Left cardiac atrium (tissue), 4 donors: ENCODE measurements at regions not wholly inside any gene's neighbourhood (a gene's known extent, or its start where the extent isn't known, plus 50 kb on each side); places are given as distances from the start of the nearest gene placed in this dataset.
"Not testable (repeated sequence)": the region's sequence is repeated elsewhere in the genome, so short reads cannot be mapped to it uniquely, and the experiment has no call there.

Source experiments
- ATAC-seq, 2 donors: fragments of 200-7000 bp; cut with Tn5 transposase; one replicate each; pipeline ENCODE4 v1.9.1; 2020; ENCODE audit warnings: mild to moderate bottlenecking in 2 of 2, moderate library complexity in 2 of 2
- DNase-seq: peaks from one replicate; pipeline ENCODE4 v3.0.0-alpha.2; 2020
- intact Hi-C, 2 donors: fragments of 100-400 bp; cut with DNase I; formaldehyde crosslinking; loops; one replicate each; pipeline versions ENCODE4 v1.14.1 to v1.15.1; 2022 to 2023
- donor health status: DM: no; HTN: yes; CAD: no.
- donor health status: DM: no; HTN: yes; CAD: no; lungs with severe emphysema.
- donor health status: DM: yes; HTN: yes; CAD: no.
- donor health status: Dilated cardiomyopathy.

GRCh38 chr14:36420149-36420687 lies 99.8 kb upstream of the MBIP start:
- no peak for ATAC-seq
- intact Hi-C loops: no loop called here
- DNase-seq: no peak

DNA sequence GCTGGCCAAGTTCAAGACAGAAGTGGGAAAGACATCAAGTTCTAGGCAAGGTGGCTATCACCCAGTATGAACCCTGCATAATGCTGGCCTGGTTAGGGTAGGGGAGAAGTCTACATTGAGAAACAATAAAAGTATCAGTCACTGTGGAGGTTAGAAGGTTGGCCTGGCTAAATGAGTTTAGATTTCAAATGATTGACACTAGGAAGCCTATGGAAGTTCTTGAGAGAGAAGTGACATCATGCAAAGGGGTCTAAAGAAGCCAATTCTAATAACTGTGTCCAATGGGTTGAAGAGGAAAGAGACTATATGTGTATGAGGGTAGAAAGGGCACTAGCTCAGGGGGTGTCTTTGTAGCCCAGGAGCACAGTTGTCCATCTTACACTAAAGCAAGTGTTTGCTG lies 98.5 kb upstream of the MBIP start:
- no peak for ATAC-seq
- DNase-seq: no peak
- intact Hi-C loops: no loop called here

DNA sequence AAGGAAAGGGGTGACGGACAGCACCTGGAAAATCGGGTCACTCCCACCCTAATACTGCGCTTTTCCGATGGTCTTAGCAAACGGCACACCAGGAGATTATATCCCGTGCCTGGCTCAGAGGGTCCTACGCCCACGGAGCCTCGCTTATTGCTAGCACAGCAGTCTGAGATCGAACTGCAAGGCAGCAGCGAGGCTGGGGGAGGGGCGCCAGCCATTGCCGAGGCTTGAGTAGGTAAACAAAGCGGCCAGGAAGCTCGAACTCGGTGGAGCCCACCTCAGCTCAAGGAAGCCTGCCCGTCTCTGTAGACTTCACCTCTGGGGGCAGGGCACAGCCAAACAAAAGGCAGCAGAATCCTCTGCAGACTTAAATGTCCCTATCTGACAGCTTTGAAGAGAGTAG lies 91.5 kb upstream of the MBIP start:
- intact Hi-C loops, DNase-seq, ATAC-seq: not testable (repeated sequence)

- ATAC-seq (no peak), DNase-seq (no peak)
- intact Hi-C loops: no loop called here
Observed at GRCh38 chr14:36408388-36408787, 88.0 kb upstream of the MBIP start.

DNA sequence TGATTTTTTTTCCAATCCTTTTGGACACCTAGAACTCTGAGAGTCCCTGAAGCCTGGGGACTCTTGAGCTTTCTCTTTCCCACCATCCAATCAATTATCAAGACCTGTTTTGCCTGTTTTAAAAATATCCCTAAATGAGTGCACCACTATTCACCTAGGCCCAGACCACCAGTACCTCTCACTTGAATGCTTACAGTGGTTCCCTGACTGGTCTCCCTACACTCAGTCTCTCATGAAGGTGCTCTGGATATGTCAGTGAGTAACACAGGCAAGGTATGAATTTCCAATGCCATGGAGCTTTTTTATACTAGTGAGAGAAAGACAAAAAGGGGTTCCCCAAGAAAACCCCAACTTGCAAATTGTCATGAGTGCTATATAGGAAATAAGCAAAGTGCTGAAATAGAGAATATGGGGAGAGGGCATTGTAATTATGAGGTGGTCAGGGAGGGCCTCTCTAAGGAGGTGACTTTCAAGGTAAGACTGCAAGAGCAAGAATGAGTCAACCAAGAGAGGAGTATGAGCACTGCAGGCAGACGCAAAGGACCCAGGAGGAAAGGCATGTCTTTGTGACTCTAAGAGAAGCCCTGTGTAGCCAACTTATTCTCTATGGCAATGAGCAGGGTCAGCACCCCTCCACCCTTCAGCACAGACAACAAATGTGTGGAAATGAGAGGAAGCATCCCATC lies 85.3 kb upstream of the MBIP start:
- DNase-seq (no peak), ATAC-seq (no peak)
- intact Hi-C loops: no loop called here

DNA sequence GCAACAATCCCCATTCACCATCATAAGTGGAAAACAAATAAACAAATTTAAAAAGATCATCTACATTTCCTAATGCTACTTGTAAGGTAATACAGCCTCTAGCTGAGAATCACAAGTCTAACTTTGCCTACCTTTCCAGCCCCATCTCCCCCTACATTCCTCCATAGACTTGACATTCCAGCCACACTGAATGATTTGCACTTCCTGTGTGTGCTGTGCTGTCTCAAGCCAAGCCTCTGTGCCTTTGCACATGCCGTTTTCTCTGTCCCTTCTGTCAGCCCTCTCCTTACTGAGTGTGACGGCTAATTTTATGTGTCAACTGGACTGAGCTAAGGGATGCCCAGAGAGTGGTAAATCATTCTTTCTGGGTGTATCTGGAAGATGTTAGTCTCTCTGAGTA lies 82.4 kb upstream of the MBIP start:
- no peak for DNase-seq
- intact Hi-C loops: no loop called here
- ATAC-seq: no peak

DNA sequence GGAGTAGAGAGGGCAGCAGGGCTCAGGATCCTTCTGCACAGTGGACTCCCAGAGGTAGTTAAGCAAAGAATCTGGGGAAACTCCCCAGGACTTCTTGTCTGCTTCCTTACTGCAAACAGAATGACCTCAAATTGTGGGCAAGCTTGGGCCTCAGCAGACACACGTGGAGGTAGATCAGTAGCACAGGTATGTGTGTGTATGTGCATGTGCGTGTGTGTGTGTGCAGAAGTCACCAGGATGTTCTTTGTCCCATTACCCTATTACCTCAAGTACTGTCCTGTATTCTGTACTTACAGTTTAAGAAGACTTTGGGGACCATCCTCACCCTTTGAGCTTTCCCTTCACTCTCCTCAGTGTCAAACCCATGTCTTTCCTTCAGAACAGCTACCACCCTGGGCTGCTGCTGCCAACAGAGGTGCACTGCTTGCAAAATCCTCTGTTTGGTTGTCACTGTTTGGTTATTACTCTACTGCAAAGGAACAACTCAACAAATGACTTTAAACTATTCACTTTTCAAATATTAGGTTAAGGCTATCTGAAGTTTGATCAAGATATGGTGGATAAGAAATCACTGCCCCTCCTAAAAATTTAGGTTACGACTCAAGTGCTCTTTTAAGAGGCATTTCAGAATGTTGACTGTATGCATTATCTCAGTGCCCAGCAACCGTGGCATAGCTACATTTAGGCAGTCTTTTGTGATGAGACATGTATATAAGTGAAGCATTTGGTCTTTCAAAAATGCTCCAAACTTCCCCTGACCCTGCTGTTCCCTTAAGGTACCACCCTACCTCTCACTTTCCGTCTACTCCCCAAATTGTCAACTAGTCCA lies 78.2 kb upstream of the MBIP start:
- ATAC-seq: no peak
- intact Hi-C loops: no loop called here
- no peak for DNase-seq

GRCh38 chr14:36397357-36397756 lies 76.9 kb upstream of the MBIP start:
- intact Hi-C loops: no loop called here
- no peak for ATAC-seq
- DNase-seq: no peak

GRCh38 chr14:36396798-36397197 lies 76.4 kb upstream of the MBIP start:
- ATAC-seq: no peak
- DNase-seq: no peak
- intact Hi-C loops: no loop called here

DNA sequence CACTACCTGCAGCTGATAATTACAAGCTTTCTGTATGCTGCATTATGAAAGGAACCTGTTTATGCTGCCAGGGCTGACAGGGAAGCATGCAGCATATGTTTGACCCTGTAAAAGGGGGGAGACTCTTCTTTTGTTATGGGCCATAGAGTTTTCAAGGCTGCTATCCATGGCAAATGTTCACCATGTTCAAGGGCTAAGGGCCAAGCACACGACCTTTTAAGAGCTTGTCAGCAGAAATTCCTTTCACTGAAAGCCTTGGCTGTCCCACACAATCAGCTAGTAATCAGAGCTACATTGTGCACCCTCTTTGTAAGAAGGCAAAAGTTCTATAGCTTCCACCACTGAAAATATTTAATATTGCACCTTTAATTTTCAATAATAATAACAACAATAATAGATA lies 74.2 kb upstream of the MBIP start:
- ATAC-seq: no peak
- DNase-seq: no peak
- intact Hi-C loops: no loop called here

- intact Hi-C loops: no loop called here
- DNase-seq (no peak), ATAC-seq (no peak)
Observed at GRCh38 chr14:36390718-36391117, 70.3 kb upstream of the MBIP start.

DNA sequence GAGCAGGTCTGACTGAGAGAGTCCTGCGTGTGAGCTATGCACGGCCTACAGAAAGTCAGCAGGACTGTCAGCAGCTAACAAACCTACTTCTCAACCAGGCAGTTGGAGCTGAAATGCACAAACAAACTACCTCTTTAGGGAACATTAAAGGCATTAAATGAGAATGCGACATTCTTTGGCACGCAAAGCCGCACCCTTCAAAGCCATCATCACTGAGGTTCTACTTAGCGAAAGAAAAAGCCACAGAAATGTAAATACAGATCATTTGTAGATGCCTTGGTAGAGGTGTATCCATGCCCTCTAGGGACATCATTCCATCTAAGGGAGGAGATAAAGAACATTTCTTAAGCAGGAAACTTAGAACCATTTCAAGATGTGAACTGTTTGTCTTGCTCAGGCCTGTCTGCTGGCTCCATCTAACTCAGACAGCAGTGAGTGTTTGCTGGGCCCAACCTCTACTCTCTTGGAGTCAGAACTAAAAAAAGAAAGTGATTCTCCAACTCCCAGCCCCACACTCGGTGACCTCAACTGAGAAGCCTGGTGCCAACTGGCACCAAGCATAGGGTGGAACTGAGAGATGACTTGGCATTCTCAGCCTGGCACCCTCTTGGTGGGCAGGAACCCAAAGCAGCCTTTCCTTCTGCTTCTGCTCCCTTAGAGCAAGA lies 63.5 kb upstream of the MBIP start:
- DNase-seq (peak; percentile 53), ATAC-seq (peak; percentile 99 to 100)
- intact Hi-C loops: no loop called here

GRCh38 chr14:36373982-36374673 lies 53.7 kb upstream of the MBIP start:
- DNase-seq: peak; percentile 64
- intact Hi-C loops: no loop called here
- peak; percentile 70 to 89 for ATAC-seq
